ENCODE measurements at regions not wholly inside any gene's neighbourhood (a gene's known extent, or its start where the extent isn't known, plus 50 kb on each side); places are given as distances from the start of the nearest gene placed in this dataset.

- DNase-seq (peak in 1 of 2 donors; percentile 15), ATAC-seq (ENCODE audit: low FRiP score in 2 of 2) (no peak)
- no peaks in the 10 kb centered on the region for H3K9me3 ChIP-seq
- H3K4me3 ChIP-seq, result no peak overlapping the region
- no peaks in the 10 kb centered on the region for H3K4me1 ChIP-seq
- H3K27me3 ChIP-seq, result no peaks in the 10 kb centered on the region
- H3K36me3 ChIP-seq, result no peaks in the 10 kb centered on the region
- no peak for TF ChIP-seq EP300 (IDR thresholded peaks at IDR 0.05)
- 49% methylated on average over 2 of the region's 3 CpGs; no CpG with 5 or more reads in 1 of the 2 donors for WGBS, 2 donors
- no peak overlapping the region for H3K27ac ChIP-seq
These were observed 95.6 kb downstream of the RRAGB start for GRCh38 chrX:55813150-55813549.

DNA sequence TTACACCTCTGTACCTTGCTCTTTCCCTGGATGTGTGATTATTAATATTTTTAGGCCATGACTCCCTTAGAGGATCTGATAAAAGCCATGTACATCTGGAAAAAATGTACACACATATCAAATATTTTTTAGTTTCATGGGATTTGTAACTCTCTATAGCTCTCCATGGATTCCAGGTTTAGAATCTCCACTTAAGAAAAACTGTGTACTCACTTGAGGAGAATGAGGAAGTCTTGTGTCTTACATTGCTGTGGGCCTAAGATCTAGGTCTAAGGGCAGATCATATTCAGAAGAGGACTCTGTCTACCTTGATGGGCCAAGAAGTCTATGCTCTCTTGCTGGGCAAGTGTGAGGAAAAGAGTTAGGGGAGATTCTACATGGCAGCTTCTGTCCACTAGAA lies 98.0 kb downstream of the RRAGB start:
- TF ChIP-seq EP300 (IDR thresholded peaks at IDR 0.05) (no peak), POLR2AphosphoS5 (IDR thresholded peaks at IDR 0.05) (no peak), POLR2A (IDR thresholded peaks at IDR 0.05) (no peak)
- TF ChIP-seq, protein P1, sequence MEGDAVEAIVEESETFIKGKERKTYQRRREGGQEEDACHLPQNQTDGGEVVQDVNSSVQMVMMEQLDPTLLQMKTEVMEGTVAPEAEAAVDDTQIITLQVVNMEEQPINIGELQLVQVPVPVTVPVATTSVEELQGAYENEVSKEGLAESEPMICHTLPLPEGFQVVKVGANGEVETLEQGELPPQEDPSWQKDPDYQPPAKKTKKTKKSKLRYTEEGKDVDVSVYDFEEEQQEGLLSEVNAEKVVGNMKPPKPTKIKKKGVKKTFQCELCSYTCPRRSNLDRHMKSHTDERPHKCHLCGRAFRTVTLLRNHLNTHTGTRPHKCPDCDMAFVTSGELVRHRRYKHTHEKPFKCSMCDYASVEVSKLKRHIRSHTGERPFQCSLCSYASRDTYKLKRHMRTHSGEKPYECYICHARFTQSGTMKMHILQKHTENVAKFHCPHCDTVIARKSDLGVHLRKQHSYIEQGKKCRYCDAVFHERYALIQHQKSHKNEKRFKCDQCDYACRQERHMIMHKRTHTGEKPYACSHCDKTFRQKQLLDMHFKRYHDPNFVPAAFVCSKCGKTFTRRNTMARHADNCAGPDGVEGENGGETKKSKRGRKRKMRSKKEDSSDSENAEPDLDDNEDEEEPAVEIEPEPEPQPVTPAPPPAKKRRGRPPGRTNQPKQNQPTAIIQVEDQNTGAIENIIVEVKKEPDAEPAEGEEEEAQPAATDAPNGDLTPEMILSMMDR (IDR thresholded peaks at IDR 0.05), result no peak
- Histone ChIP-seq H3K27me3 (no peaks in the 10 kb centered on the region), H3K4me1 (no peaks in the 10 kb centered on the region), H3K36me3 (no peaks in the 10 kb centered on the region), H3K27ac (no peak overlapping the region), H3K9me3 (no peaks in the 10 kb centered on the region), H3K4me3 (no peak overlapping the region)
- no peak for ATAC-seq (ENCODE audit: low FRiP score in 2 of 2)
- DNase-seq, result no peak

DNA sequence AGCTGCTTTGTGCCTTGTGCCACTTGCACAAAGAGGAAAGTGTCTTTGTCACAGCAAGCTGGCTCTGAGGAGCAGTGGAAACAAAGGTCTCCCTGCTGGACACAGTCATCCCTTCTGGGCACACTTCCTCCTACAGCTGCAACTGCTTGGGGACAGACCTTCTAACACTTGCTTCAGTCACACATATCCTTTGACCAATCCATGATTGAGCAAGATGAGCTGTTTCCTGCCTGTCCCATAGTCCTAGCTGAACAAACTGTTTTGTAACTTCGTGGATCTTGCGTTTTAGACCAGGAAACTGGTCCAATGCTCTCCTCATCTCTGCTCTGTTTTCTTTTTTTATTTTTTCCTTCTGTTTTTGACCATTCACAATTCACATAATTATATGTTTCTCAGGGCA lies 98.5 kb downstream of the RRAGB start:
- Histone ChIP-seq H3K36me3 (no peaks in the 10 kb centered on the region), H3K27ac (no peak overlapping the region), H3K4me1 (no peaks in the 10 kb centered on the region), H3K4me3 (no peak overlapping the region), H3K27me3 (no peaks in the 10 kb centered on the region), H3K9me3 (no peaks in the 10 kb centered on the region)
- no peak for TF ChIP-seq POLR2AphosphoS5 (IDR thresholded peaks at IDR 0.05)
- TF ChIP-seq POLR2A (IDR thresholded peaks at IDR 0.05), result no peak
- TF ChIP-seq EP300 (IDR thresholded peaks at IDR 0.05), result no peak
- TF ChIP-seq, protein P1 (IDR thresholded peaks at IDR 0.05), result no peak
- no peak for ATAC-seq (ENCODE audit: low FRiP score in 2 of 2)
- 51 to 76% methylated on average over 2 of the region's 2 CpGs for WGBS, 2 donors
- DNase-seq, result no peak

DNA sequence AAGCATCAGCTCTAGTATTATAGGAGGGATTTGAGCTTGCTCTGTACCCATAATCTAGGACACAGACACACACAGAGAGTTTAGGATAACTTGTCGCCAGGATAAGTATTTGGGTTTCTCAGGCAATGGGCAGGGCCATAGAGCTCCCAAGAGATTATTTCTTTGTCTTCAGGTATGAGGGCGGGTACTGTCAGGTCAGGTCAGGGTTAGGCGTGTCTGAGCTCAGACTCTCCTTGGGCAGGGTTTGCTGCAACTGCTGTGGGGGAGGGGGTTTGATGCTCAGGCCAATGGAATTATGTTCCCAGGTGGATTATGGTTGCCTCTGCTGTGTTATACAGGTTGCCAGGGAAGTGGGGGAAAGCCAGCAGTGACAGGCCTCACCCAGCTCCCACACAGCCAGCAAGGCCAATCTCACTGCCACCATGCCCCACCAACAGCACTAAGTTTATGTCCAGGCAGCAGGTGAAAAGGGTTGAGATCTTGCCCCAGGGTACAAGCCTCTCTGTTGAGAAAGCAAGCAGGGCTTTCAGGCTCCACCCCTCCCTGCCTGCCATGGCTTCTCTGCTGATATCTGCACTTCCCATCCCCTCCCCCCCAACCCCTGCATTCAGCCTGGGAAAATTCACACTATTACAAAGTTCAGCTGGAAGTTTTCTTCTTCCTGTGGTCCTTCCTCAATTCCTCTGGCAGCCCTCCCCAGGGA lies 101.3 kb downstream of the RRAGB start:
- Histone ChIP-seq H3K27ac (no peak overlapping the region), H3K4me1 (no peaks in the 10 kb centered on the region), H3K27me3 (no peaks in the 10 kb centered on the region), H3K4me3 (no peak overlapping the region), H3K9me3 (no peaks in the 10 kb centered on the region), H3K36me3 (no peaks in the 10 kb centered on the region)
- DNase-seq, result no peak
- TF ChIP-seq, protein P1 (IDR thresholded peaks at IDR 0.05), result no peak
- TF ChIP-seq POLR2AphosphoS5 (IDR thresholded peaks at IDR 0.05) (no peak), EP300 (IDR thresholded peaks at IDR 0.05) (no peak), POLR2A (IDR thresholded peaks at IDR 0.05) (no peak)
- WGBS, 2 donors, result 70 to 93% methylated on average over 2 to 3 of the region's 3 CpGs
- ATAC-seq (ENCODE audit: low FRiP score in 2 of 2), result no peak

GRCh38 chrX:55839485-55839884 lies 121.9 kb downstream of the RRAGB start:
- 32% methylated on average over 2 of the region's 2 CpGs; no CpG with 5 or more reads in 1 of the 2 donors for WGBS, 2 donors
- DNase-seq (no peak), ATAC-seq (ENCODE audit: low FRiP score in 2 of 2) (no peak)
- TF ChIP-seq POLR2AphosphoS5 (IDR thresholded peaks at IDR 0.05) (no peak), POLR2A (IDR thresholded peaks at IDR 0.05) (no peak), EP300 (IDR thresholded peaks at IDR 0.05) (no peak)
- TF ChIP-seq, protein P1 (IDR thresholded peaks at IDR 0.05), result no peak
- Histone ChIP-seq H3K36me3 (no peaks in the 10 kb centered on the region), H3K27me3 (no peaks in the 10 kb centered on the region), H3K27ac (no peak overlapping the region), H3K4me1 (no peaks in the 10 kb centered on the region), H3K9me3 (no peaks in the 10 kb centered on the region), H3K4me3 (no peak overlapping the region)
